KBM-7 (cell line): ENCODE measurements at regions not wholly inside any gene's neighbourhood (a gene's known extent, or its start where the extent isn't known, plus 50 kb on each side); places are given as distances from the start of the nearest gene placed in this dataset.
"Not testable (repeated sequence)": the region's sequence is repeated elsewhere in the genome, so short reads cannot be mapped to it uniquely, and the experiment has no call there.

ENCODE experiments used
- DNase-seq: peaks from one replicate; pipeline ENCODE4 v3.0.0-alpha.2; 2015
- in situ Hi-C: fragments of 300-500 bp; cut with MboI; formaldehyde crosslinking; loops from 2 replicates; pipeline ENCODE4 v1.14.3; 2020; ENCODE audit warnings: low sequenced_read_pairs, low pct_unique_long_range_greater_than_20kb, mixed read lengths

GRCh38 chr12:93092649-93092945 lies 163.5 kb upstream of the EEA1 start:
- DNase-seq, result no peak
- in situ Hi-C loops, result no loop called here

GRCh38 chr12:93093243-93093642 lies 164.1 kb upstream of the EEA1 start:
- DNase-seq, result no peak
- in situ Hi-C loops, result no loop called here

GRCh38 chr12:93094222-93094621 lies 165.1 kb upstream of the EEA1 start:
- in situ Hi-C loops, DNase-seq: not testable (repeated sequence)

GRCh38 chr12:93094988-93095737 lies 166.1 kb upstream of the EEA1 start:
- in situ Hi-C loops, result no loop called here
- peak; percentile 68 for DNase-seq

GRCh38 chr12:93097417-93097816 lies 168.3 kb upstream of the EEA1 start:
- in situ Hi-C loops, result no loop called here
- DNase-seq, result no peak

GRCh38 chr12:93098077-93098476 lies 169.0 kb upstream of the EEA1 start:
- peak; percentile 89 for DNase-seq
- in situ Hi-C loops, result no loop called here

- in situ Hi-C loops, result no loop called here
- no peak for DNase-seq
Observed at GRCh38 chr12:93099792-93100191, 170.7 kb upstream of the EEA1 start.

GRCh38 chr12:93100610-93101009 lies 171.5 kb upstream of the EEA1 start:
- DNase-seq, result no peak
- in situ Hi-C loops, result no loop called here

GRCh38 chr12:93101367-93101766 lies 172.3 kb upstream of the EEA1 start:
- in situ Hi-C loops, result no loop called here
- DNase-seq, result no peak

GRCh38 chr12:93102312-93102711 lies 173.2 kb upstream of the EEA1 start:
- no peak for DNase-seq
- in situ Hi-C loops, result no loop called here

- no peak for DNase-seq
- in situ Hi-C loops, result no loop called here
Observed at GRCh38 chr12:93102744-93103143, 173.6 kb upstream of the EEA1 start.

- DNase-seq, result no peak
- in situ Hi-C loops, result no loop called here
Observed at GRCh38 chr12:93103154-93103553, 174.1 kb upstream of the EEA1 start.

GRCh38 chr12:93104535-93104934 lies 175.4 kb upstream of the EEA1 start:
- in situ Hi-C loops, result no loop called here
- no peak for DNase-seq

- DNase-seq, result no peak
- in situ Hi-C loops, result no loop called here
Observed at GRCh38 chr12:93106910-93107309, 177.8 kb upstream of the EEA1 start.

- DNase-seq, result no peak
- in situ Hi-C loops, result no loop called here
Observed at GRCh38 chr12:93107514-93108312, 178.6 kb upstream of the EEA1 start.

- in situ Hi-C loops, result no loop called here
- no peak for DNase-seq
Observed at GRCh38 chr12:93108985-93109384, 179.9 kb upstream of the EEA1 start.

GRCh38 chr12:93109551-93110203 lies 180.6 kb upstream of the EEA1 start:
- in situ Hi-C loops, result no loop called here
- no peak for DNase-seq

GRCh38 chr12:93111773-93112172 lies 182.7 kb upstream of the EEA1 start:
- no peak for DNase-seq
- in situ Hi-C loops, result no loop called here

- in situ Hi-C loops, result no loop called here
- no peak for DNase-seq
Observed at GRCh38 chr12:93113317-93114006, 184.4 kb upstream of the EEA1 start.

GRCh38 chr12:93115198-93115601 lies 186.1 kb upstream of the EEA1 start:
- no peak for DNase-seq
- in situ Hi-C loops, result no loop called here
